Cardiac fibroblast (primary cell): ENCODE measurements at regions not wholly inside any gene's neighbourhood (a gene's known extent, or its start where the extent isn't known, plus 50 kb on each side); places are given as distances from the start of the nearest gene placed in this dataset.

Source experiments
- DNase-seq, 2 donors: peaks; one replicate each; pipeline versions ENCODE4 v3.0.0 to v3.0.0-alpha.2; 2010; ENCODE audit warnings: low read depth in 2 of 2
- H3K4me3 ChIP-seq, 2 donors: replicated peaks in 1 of 2; 1 replicate in 1 of 2; 2 replicates in 1 of 2; pipeline ENCODE4 v1.5.1; 2011; ENCODE audit warnings: low read depth in 2 of 2, low read length in 2 of 2, mild to moderate bottlenecking in 2 of 2, moderate library complexity in 1 of 2
- TF ChIP-seq, protein P1 (sequence below): IDR thresholded peaks from one replicate; pipeline ENCODE4 v1.5.1; 2011; ENCODE audit warnings: low read depth, mild to moderate bottlenecking, low read length, inconsistent platforms

DNA sequence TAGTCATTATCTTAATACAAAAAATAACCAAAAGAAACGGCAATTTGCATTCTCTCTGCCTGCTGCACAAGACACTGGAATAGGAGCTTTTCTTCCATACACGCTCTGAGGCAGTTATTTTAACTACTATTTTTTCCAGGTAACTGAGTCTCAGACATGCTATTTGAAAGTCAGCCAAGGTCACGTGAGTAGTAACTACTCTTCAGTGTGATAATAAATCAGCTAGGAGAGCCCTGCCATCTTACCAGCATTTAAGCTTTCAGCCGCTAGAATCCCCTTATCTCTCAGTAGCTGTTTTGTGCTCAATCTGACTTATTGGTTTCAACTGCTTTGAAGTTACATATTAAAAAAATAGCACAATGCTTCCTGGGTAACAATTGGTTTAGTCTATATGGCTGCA, 84.5 kb downstream of the NRN1 start:
- no peak for DNase-seq
- no peak overlapping the region for H3K4me3 ChIP-seq
- TF ChIP-seq, protein P1, sequence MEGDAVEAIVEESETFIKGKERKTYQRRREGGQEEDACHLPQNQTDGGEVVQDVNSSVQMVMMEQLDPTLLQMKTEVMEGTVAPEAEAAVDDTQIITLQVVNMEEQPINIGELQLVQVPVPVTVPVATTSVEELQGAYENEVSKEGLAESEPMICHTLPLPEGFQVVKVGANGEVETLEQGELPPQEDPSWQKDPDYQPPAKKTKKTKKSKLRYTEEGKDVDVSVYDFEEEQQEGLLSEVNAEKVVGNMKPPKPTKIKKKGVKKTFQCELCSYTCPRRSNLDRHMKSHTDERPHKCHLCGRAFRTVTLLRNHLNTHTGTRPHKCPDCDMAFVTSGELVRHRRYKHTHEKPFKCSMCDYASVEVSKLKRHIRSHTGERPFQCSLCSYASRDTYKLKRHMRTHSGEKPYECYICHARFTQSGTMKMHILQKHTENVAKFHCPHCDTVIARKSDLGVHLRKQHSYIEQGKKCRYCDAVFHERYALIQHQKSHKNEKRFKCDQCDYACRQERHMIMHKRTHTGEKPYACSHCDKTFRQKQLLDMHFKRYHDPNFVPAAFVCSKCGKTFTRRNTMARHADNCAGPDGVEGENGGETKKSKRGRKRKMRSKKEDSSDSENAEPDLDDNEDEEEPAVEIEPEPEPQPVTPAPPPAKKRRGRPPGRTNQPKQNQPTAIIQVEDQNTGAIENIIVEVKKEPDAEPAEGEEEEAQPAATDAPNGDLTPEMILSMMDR, result no peak

DNA sequence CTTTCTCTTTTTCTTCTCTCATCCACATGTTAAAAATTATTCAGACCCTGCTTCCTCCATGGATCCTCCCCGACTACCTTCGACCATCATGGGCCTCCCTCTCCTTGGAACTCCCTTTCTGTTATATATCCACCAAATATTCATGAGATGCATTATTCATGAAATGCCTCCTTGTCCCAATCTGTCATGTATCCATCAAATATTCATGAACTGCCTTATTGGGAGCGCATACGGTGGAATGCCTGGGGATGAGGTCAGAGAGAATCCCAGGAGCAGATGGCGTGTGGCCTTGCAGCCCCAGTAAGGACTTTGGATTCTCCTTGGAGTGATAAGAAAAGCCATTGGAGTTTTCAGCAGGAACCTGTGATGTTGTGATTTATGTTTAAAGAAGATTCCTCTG, 97.0 kb downstream of the NRN1 start:
- no peak overlapping the region for H3K4me3 ChIP-seq
- DNase-seq, result no peak
- TF ChIP-seq, protein P1, result no peak

DNA sequence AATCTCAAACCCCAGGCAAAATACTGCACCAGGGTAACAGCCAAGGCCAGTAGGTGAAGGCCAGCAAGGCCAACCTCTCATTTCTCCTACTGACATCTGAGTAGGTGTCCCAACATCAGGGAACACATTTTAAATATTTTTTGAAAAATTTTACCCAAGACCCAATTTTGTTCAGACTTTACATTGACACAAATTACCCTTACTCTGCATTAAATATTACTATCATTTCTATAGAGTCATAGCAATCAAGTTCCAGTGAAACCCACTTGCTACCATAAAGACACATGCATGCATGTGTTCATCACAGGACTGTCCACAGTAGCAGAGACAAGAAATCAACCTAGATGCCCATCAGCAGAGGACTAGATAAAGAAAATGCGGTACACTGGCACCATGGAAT, 99.9 kb downstream of the NRN1 start:
- no peak for DNase-seq
- TF ChIP-seq, protein P1, result no peak
- H3K4me3 ChIP-seq, result no peak overlapping the region

GRCh38 chr6:5906340-5906670, 100.4 kb downstream of the NRN1 start:
- H3K4me3 ChIP-seq, result no peak overlapping the region
- no peak for DNase-seq
- TF ChIP-seq, protein P1, result no peak

DNA sequence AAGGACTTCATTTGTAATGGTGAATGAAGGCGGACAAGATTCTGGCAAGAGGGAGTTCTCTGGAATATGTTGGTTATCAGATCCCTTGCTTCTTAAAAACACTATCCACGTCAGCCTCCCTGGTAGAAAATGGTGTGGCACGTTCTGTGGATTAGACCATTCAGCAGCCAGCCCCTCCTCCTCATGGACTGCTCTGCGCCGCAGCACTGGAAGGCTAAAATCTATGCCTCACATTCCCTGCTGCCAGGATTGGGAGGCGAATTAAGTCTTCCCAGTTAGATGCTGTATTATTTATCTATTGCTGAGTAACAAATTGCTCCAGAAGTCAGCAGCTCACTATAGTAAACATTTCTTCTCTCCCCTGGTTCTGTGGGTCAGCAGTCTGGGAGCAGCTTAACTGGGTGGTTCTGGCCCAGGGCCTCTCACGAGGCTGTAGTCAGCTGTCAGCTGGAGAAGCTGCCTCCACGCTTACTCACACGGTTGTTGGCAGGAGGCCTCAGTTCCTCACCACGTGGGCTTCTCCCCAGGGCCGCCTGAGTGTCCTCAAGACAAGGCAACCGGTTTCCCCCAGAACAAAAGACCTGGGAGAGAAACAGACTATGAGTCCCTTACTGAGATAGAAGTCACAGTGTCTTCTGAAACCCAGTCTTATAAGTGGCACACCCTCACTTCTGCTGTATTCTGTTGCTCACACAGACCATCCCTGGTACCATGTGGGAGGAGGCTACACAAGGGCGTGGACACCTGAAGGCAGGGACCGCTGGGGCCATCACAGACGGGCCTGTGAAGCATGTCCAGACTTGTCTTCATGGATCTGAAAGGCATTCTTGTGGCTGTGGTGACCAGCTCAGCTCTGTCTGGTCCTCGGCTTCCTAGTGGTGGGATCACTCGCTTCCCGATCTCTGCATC, 101.0 kb downstream of the NRN1 start:
- DNase-seq, result peak; percentile 79 to 89
- TF ChIP-seq, protein P1, result no peak
- no peak overlapping the region for H3K4me3 ChIP-seq

- TF ChIP-seq, protein P1, result no peak
- DNase-seq, result no peak
- H3K4me3 ChIP-seq, result no peak overlapping the region
Observed at GRCh38 chr6:5904532-5904931, 102.2 kb downstream of the NRN1 start.
